Progenitor cell of endocrine pancreas (in vitro differentiated cells): ENCODE measurements at regions not wholly inside any gene's neighbourhood (a gene's known extent, or its start where the extent isn't known, plus 50 kb on each side); places are given as distances from the start of the nearest gene placed in this dataset.

Experiments
- DNase-seq: peaks from one replicate; pipeline ENCODE4 v3.0.0; 2021; ENCODE audit warnings: low spot score; ENCODE audit not compliant: unreplicated experiment
- H3K27ac Mint-ChIP-seq: 2 replicates; pipeline ENCODE4 v1.8.0; 2021; ENCODE audit warnings: mild to moderate bottlenecking, moderate library complexity, mixed read lengths
- H3K27me3 Mint-ChIP-seq: 2 replicates; pipeline ENCODE4 v1.8.0; 2021; ENCODE audit warnings: mixed read lengths
- H3K36me3 Mint-ChIP-seq: 2 replicates; pipeline ENCODE4 v1.8.0; 2022; ENCODE audit warnings: mixed read lengths; ENCODE audit not compliant: insufficient read depth
- H3K4me1 Mint-ChIP-seq: 2 replicates; pipeline ENCODE4 v1.8.0; 2021; ENCODE audit warnings: low read depth, mixed read lengths
- H3K4me3 Mint-ChIP-seq: 2 replicates; pipeline ENCODE4 v1.8.0; 2021; ENCODE audit warnings: low read depth, mild to moderate bottlenecking, moderate library complexity, mixed read lengths
- H3K9me3 Mint-ChIP-seq: 2 replicates; pipeline ENCODE4 v1.8.0; 2021; ENCODE audit warnings: low read depth, mixed read lengths
- CTCF ChIP-seq: fragments of 200-600 bp; sonication (generic); IDR thresholded peaks from one replicate; pipeline ENCODE4 v1.5.0; 2021; ENCODE audit warnings: antibody characterized with exemption, mild to moderate bottlenecking; ENCODE audit not compliant: unreplicated experiment

GRCh38 chr4:36003051-36003450 is 241.3 kb downstream of the ARAP2 start:
- Mint-ChIP-seq H3K27me3 (no peaks in the 10 kb centered on the region), H3K4me1 (no peaks in the 10 kb centered on the region), H3K36me3 (no peaks in the 10 kb centered on the region), H3K27ac (no peak overlapping the region), H3K4me3 (no peak overlapping the region), H3K9me3 (no peaks in the 10 kb centered on the region)
- TF ChIP-seq CTCF = no peak
- no peak for DNase-seq

GRCh38 chr4:36004204-36004851 is 240.0 kb downstream of the ARAP2 start:
- Mint-ChIP-seq H3K36me3 (no peaks in the 10 kb centered on the region), H3K4me3 (no peak overlapping the region), H3K4me1 (no peaks in the 10 kb centered on the region), H3K27ac (no peak overlapping the region), H3K27me3 (no peaks in the 10 kb centered on the region), H3K9me3 (peaks cover 3% of the 10 kb centered on the region)
- no peak for TF ChIP-seq CTCF
- no peak for DNase-seq

- TF ChIP-seq CTCF = no peak
- peaks cover 3% of the 10 kb centered on the region for H3K9me3 Mint-ChIP-seq
- no peaks in the 10 kb centered on the region for H3K27me3 Mint-ChIP-seq
- H3K27ac Mint-ChIP-seq = no peak overlapping the region
- DNase-seq = no peak
- H3K4me3 Mint-ChIP-seq = no peak overlapping the region
- H3K4me1 Mint-ChIP-seq = no peaks in the 10 kb centered on the region
- no peaks in the 10 kb centered on the region for H3K36me3 Mint-ChIP-seq
Measured at GRCh38 chr4:36006226-36006625, 238.1 kb downstream of the ARAP2 start.

GRCh38 chr4:36010397-36010929 is 233.9 kb downstream of the ARAP2 start:
- TF ChIP-seq CTCF = no peak
- no peak for DNase-seq
- Mint-ChIP-seq H3K4me1 (no peaks in the 10 kb centered on the region), H3K36me3 (no peaks in the 10 kb centered on the region), H3K27ac (peak overlapping the region; percentile 17), H3K4me3 (no peak overlapping the region), H3K9me3 (peaks cover 3% of the 10 kb centered on the region), H3K27me3 (no peaks in the 10 kb centered on the region)

GRCh38 chr4:36011381-36011780 is 232.9 kb downstream of the ARAP2 start:
- Mint-ChIP-seq H3K36me3 (no peaks in the 10 kb centered on the region), H3K27me3 (no peaks in the 10 kb centered on the region), H3K27ac (no peak overlapping the region), H3K4me3 (no peak overlapping the region), H3K4me1 (no peaks in the 10 kb centered on the region), H3K9me3 (peaks cover 3% of the 10 kb centered on the region)
- no peak for DNase-seq
- no peak for TF ChIP-seq CTCF
